GM19468 (cell line): ENCODE measurements at regions not wholly inside any gene's neighbourhood (a gene's known extent, or its start where the extent isn't known, plus 50 kb on each side); places are given as distances from the start of the nearest gene placed in this dataset.

Experiments used
- ATAC-seq: cut with Tn5 transposase; IDR thresholded peaks from one replicate; pipeline ENCODE4 v1.9.1; 2021; ENCODE audit warnings: mild to moderate bottlenecking, moderate library complexity, moderate number of reproducible peaks; ENCODE audit not compliant: unreplicated experiment; ENCODE audit errors: extremely low read depth

- ATAC-seq: no peak
These were observed 171.9 kb downstream of the FGFR2 start for GRCh38 chr10:121426307-121426706.
